B cell (primary cell): ENCODE measurements at regions not wholly inside any gene's neighbourhood (a gene's known extent, or its start where the extent isn't known, plus 50 kb on each side); places are given as distances from the start of the nearest gene placed in this dataset.

ENCODE experiments used
- ATAC-seq: fragments of 200-7000 bp; cut with Tn5 transposase; one replicate; pipeline ENCODE4 v1.10.0; 2021; ENCODE audit warnings: low read depth, mild to moderate bottlenecking, moderate number of reproducible peaks, moderate library complexity
- CTCF ChIA-PET: fragments of 350-600 bp; sonication (Branson Sonifier 250); formaldehyde crosslinking; loops from one replicate; lab custom pipeline; 2021; ENCODE audit warnings: antibody characterized with exemption, inconsistent platforms; lab: Charles Lee
- POLR2A ChIA-PET: fragments of 350-600 bp; sonication (Branson Sonifier 250); formaldehyde crosslinking; loops from one replicate; lab custom pipeline; 2021; ENCODE audit warnings: antibody characterized with exemption; lab: Charles Lee
- DNase-seq: peaks from one replicate; pipeline ENCODE4 v3.0.0; 2013
- H2AFZ ChIP-seq: 2 replicates; pipeline ENCODE4 v1.6.1; 2012; ENCODE audit warnings: mild to moderate bottlenecking, low read depth, low read length; ENCODE audit not compliant: insufficient read depth, poor library complexity, severe bottlenecking
- H3K27ac ChIP-seq, 2 donors: 1 replicate in 1 of 2; 2 replicates in 1 of 2; pipeline ENCODE4 v1.5.1; 2012 to 2013; ENCODE audit warnings: low read length in 2 of 2, mild to moderate bottlenecking in 2 of 2, moderate library complexity in 1 of 2
- H3K27me3 ChIP-seq, 4 experiments: fragments of 200-600 bp in 1 of 4; sonication (generic) in 1 of 4; replicated peaks in 1 of 4; 1 replicate in 2 of 4; 2 replicates in 2 of 4; pipeline versions ENCODE4 v1.6.1 to v1.7.0; 2013 to 2016; ENCODE audit warnings: low read length in 3 of 4, mild to moderate bottlenecking in 2 of 4, mixed read lengths in 1 of 4, moderate library complexity in 1 of 4; ENCODE audit not compliant: insufficient read depth in 4 of 4, control insufficient read depth in 3 of 4; ENCODE audit errors: control extremely low read depth in 1 of 4
- H3K36me3 ChIP-seq, 2 experiments: replicated peaks in 1 of 2; 1 replicate in 1 of 2; 2 replicates in 1 of 2; pipeline versions ENCODE4 v1.6.1 to v1.7.1; 2013; ENCODE audit warnings: low read length in 1 of 2; ENCODE audit not compliant: insufficient read depth in 2 of 2, control insufficient read depth in 1 of 2; ENCODE audit errors: control extremely low read depth in 1 of 2, extremely low read depth in 1 of 2
- H3K4me1 ChIP-seq, 2 donors: fragments of 200-600 bp in 1 of 2; sonication (generic) in 1 of 2; 1 replicate in 1 of 2; 2 replicates in 1 of 2; pipeline versions ENCODE4 v1.5.1 to v1.6.1; 2013 to 2017; ENCODE audit warnings: low read length in 2 of 2; ENCODE audit not compliant: control insufficient read depth in 2 of 2, insufficient read depth in 2 of 2
- H3K4me2 ChIP-seq: replicated peaks from 2 replicates; pipeline ENCODE3; 2012; ENCODE audit warnings: mild to moderate bottlenecking, low read depth, low read length; ENCODE audit not compliant: poor library complexity, severe bottlenecking
- H3K4me3 ChIP-seq, 5 experiments: fragments of 200-600 bp in 1 of 5; sonication (generic) in 1 of 5; 1 replicate in 3 of 5; 2 replicates in 2 of 5; pipeline versions ENCODE4 v1.5.1 to v1.7.0; 2011 to 2016; ENCODE audit warnings: low read length in 4 of 5, mild to moderate bottlenecking in 4 of 5, low read depth in 2 of 5, control low read depth in 1 of 5, moderate library complexity in 1 of 5; ENCODE audit not compliant: insufficient read depth in 1 of 5; ENCODE audit errors: control extremely low read depth in 1 of 5, extremely low read depth in 1 of 5
- H3K79me2 ChIP-seq: fragments of 200-600 bp; sonication (generic); one replicate; pipeline ENCODE4 v1.6.0; 2016; ENCODE audit warnings: low read length; ENCODE audit not compliant: control insufficient read depth, insufficient read depth
- H3K9ac ChIP-seq: fragments of 200-600 bp; sonication (generic); 2 replicates; pipeline ENCODE4 v1.6.1; 2017; ENCODE audit warnings: mild to moderate bottlenecking, low read length, moderate library complexity
- H3K9me3 ChIP-seq, 3 donors: one replicate each; pipeline versions ENCODE4 v1.6.1 to v1.7.1; 2013; ENCODE audit warnings: low read length in 2 of 3; ENCODE audit not compliant: control insufficient read depth in 2 of 3, insufficient read depth in 1 of 3; ENCODE audit errors: control extremely low read depth in 1 of 3
- H4K20me1 ChIP-seq: 2 replicates; pipeline ENCODE4 v1.6.0; 2012; ENCODE audit warnings: mild to moderate bottlenecking, low read length; ENCODE audit not compliant: insufficient read depth, control insufficient read depth, poor library complexity, severe bottlenecking
- H3K27ac Mint-ChIP-seq: one replicate; pipeline ENCODE4 v1.8.0; 2021; ENCODE audit warnings: mixed read lengths
- H3K27me3 Mint-ChIP-seq: one replicate; pipeline ENCODE4 v1.8.0; 2021; ENCODE audit warnings: mixed read lengths
- H3K4me1 Mint-ChIP-seq: one replicate; pipeline ENCODE4 v1.8.0; 2021; ENCODE audit warnings: mixed read lengths
- H3K4me3 Mint-ChIP-seq: one replicate; pipeline ENCODE4 v1.8.0; 2021; ENCODE audit warnings: mixed read lengths
- H3K9me3 Mint-ChIP-seq: one replicate; pipeline ENCODE4 v1.8.0; 2022; ENCODE audit warnings: mixed read lengths; ENCODE audit not compliant: insufficient read depth
- EZH2 ChIP-seq: IDR thresholded peaks from 2 replicates; pipeline ENCODE4 v1.6.1; 2012; ENCODE audit warnings: borderline replicate concordance, low read depth, mild to moderate bottlenecking, moderate library complexity, low read length; ENCODE audit not compliant: insufficient read depth, poor library complexity, severe bottlenecking
- WGBS: methylation state at CpG from one replicate; pipeline ENCODE4 v1.1.5; 2013; ENCODE audit warnings: missing lambda C conversion rate; ENCODE audit not compliant: insufficient coverage; 5-methylcytosine and 5-hydroxymethylcytosine counted together
- intact Hi-C: fragments of 100-400 bp; cut with micrococcal nuclease; formaldehyde crosslinking; loops from one replicate; pipeline ENCODE4 v1.10.0; 2022
- TF ChIP-seq, protein P1 (sequence below): fragments of 200-600 bp; IDR thresholded peaks from one replicate; pipeline ENCODE4 v1.8.0; 2022; ENCODE audit warnings: antibody characterized with exemption, mild to moderate bottlenecking

DNA sequence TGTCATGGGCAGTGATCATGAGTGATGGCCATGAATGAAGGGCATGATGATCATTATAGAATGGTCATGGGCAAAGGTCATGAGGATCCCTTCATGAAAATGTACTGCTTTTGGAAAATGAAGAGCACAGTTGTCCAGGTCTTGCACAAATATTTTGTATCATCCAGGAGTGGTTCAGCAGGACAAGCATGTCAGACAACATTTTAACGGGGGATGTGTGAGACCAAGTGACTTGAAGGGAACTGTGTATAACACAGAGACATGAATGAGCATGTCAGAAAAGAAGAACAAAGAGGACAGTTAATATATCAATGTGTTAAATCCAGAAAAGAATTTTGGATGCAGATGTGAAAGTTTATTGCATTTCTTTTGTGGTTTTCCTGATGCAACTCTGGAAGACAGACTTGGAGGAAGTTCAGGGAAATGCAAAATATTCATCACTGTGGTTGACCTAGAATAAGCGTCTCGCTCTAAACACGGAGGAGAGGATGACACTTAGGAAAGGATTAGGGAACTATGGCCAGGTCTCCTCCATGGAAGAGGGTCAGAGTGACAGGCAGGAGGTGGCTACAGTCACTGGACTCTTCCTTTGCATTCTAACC, 116.1 kb upstream of the IRX4 start:
- H3K4me1 Mint-ChIP-seq: no peaks in the 10 kb centered on the region
- intact Hi-C loops: no loop called here
- CTCF ChIA-PET: no interaction called here
- no peaks in the 10 kb centered on the region for H3K4me1 ChIP-seq
- peaks cover 4% of the 10 kb centered on the region for H3K9me3 Mint-ChIP-seq
- POLR2A ChIA-PET: no interaction called here
- H3K4me3 Mint-ChIP-seq: no peak overlapping the region
- no peak overlapping the region for H3K9ac ChIP-seq
- H3K4me3 ChIP-seq: no peak overlapping the region
- DNase-seq: no peak
- no peaks in the 10 kb centered on the region for H3K27me3 ChIP-seq
- H3K27ac Mint-ChIP-seq: no peak overlapping the region
- no peak overlapping the region for H3K4me2 ChIP-seq
- no peaks in the 10 kb centered on the region for H4K20me1 ChIP-seq
- no peaks in the 10 kb centered on the region for H3K79me2 ChIP-seq
- peaks cover 0 to 4% (median 0%) of the 10 kb centered on the region in 3 donors for H3K9me3 ChIP-seq
- TF ChIP-seq, protein P1, sequence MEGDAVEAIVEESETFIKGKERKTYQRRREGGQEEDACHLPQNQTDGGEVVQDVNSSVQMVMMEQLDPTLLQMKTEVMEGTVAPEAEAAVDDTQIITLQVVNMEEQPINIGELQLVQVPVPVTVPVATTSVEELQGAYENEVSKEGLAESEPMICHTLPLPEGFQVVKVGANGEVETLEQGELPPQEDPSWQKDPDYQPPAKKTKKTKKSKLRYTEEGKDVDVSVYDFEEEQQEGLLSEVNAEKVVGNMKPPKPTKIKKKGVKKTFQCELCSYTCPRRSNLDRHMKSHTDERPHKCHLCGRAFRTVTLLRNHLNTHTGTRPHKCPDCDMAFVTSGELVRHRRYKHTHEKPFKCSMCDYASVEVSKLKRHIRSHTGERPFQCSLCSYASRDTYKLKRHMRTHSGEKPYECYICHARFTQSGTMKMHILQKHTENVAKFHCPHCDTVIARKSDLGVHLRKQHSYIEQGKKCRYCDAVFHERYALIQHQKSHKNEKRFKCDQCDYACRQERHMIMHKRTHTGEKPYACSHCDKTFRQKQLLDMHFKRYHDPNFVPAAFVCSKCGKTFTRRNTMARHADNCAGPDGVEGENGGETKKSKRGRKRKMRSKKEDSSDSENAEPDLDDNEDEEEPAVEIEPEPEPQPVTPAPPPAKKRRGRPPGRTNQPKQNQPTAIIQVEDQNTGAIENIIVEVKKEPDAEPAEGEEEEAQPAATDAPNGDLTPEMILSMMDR: no peak
- TF ChIP-seq EZH2: no peak
- H2AFZ ChIP-seq: no peak overlapping the region
- WGBS: 90% methylated on average over 4 of the region's 4 CpGs
- no peaks in the 10 kb centered on the region for H3K36me3 ChIP-seq
- ATAC-seq: no peak
- H3K27me3 Mint-ChIP-seq: peaks cover 9% of the 10 kb centered on the region
- no peak overlapping the region for H3K27ac ChIP-seq

DNA sequence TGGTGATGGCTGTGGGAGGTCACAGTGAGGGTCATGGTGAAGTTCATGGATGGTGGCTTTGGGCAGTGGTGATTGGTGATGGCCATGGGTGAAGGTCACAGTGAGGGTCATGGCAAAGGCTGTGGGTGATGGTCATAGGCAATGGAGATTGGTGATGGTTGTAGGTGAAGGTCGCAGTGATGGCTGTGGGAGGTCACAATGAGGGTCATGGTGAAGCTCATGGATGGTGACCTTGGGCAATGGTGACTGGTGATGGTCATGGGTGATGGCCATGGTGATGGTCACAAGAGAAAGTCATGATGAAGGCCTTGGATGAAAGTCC, 115.6 kb upstream of the IRX4 start:
- no peak overlapping the region for H3K9ac ChIP-seq
- H3K27ac ChIP-seq: no peak overlapping the region
- no peaks in the 10 kb centered on the region for H3K79me2 ChIP-seq
- no peaks in the 10 kb centered on the region for H3K4me1 ChIP-seq
- Mint-ChIP-seq H3K4me3 (no peak overlapping the region), H3K27ac (no peak overlapping the region), H3K4me1 (no peaks in the 10 kb centered on the region), H3K9me3 (peaks cover 4% of the 10 kb centered on the region), H3K27me3 (peaks cover 6% of the 10 kb centered on the region)
- intact Hi-C loops: no loop called here
- WGBS: 100% methylated on average over 1 of the region's 1 CpG
- TF ChIP-seq, protein P1: no peak
- no peak for TF ChIP-seq EZH2
- no peaks in the 10 kb centered on the region for H3K36me3 ChIP-seq
- H3K4me2 ChIP-seq: no peak overlapping the region
- no peaks in the 10 kb centered on the region for H3K27me3 ChIP-seq
- no peaks in the 10 kb centered on the region for H4K20me1 ChIP-seq
- ChIA-PET CTCF (no interaction called here), POLR2A (no interaction called here)
- DNase-seq (no peak), ATAC-seq (no peak)
- no peak overlapping the region for H2AFZ ChIP-seq
- H3K9me3 ChIP-seq: peaks cover 0 to 4% (median 0%) of the 10 kb centered on the region in 3 donors
- no peak overlapping the region for H3K4me3 ChIP-seq
